Fibroblast of skin of left biceps (primary cell): ENCODE measurements at regions not wholly inside any gene's neighbourhood (a gene's known extent, or its start where the extent isn't known, plus 50 kb on each side); places are given as distances from the start of the nearest gene placed in this dataset.

Source experiments
- DNase-seq, 2 experiments: peaks; one replicate each; pipeline ENCODE4 v3.0.0-alpha.2; 2013; ENCODE audit warnings: low read depth in 2 of 2

DNA sequence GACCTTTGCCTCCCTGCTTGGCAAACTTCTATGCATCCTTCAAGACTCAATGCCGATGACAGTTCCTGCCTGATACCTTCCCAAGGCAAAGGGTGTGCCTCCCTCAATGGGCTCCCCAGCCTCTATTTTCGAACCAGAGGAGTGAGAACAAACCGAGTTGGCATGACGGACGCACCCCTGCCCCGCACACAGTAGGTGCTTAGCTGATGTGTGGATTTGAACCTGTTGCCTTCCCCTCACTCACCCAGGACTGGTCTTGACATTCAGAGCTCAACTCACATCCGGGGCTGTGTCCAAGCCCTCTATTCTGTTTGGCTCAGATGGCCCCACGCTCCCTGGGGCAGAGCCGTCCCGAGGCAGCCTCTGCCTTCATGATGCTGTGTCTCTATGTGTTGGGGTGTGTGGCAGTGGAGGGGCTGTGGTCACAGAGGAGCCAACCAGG lies 52.2 kb upstream of the SLC6A11 start:
- DNase-seq, result no peak

GRCh38 chr3:10764259-10765051 lies 51.6 kb upstream of the SLC6A11 start:
- no peak for DNase-seq

DNA sequence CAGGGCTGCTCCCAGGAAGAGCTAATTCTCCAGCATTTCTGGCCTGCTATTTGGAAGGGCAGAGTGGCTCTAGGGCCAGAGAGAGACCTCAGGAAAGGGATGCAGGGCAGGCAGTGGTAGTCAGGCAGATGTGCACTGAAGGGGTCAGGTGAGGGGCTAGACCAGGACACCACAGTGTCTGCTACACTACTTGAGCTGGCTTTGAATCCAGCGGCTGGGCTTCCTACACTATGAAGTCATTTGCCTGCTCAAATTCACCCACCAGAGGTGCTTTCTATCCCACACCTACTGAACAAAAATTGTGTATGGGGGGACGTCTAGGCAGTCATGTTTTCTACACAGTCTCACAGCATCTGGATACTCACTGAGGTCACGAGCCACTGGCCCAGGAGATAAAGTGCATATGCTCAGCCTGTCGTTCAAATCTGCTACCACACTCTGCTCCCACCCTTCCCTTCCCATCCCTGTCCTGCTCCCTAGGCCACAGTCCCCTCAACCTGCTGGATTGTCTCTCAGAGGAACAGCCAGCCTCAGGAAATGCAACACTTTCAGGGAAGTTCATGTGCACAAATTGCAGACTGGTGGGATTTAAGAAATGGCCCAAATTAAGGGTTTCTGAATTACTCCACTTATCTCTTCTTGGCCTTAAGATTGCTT lies 49.9 kb upstream of the SLC6A11 start:
- no peak for DNase-seq
